HG03432 (cell line): ENCODE measurements at regions not wholly inside any gene's neighbourhood (a gene's known extent, or its start where the extent isn't known, plus 50 kb on each side); places are given as distances from the start of the nearest gene placed in this dataset.
"Not testable (repeated sequence)": the region's sequence is repeated elsewhere in the genome, so short reads cannot be mapped to it uniquely, and the experiment has no call there.

Experiments
- ATAC-seq: cut with Tn5 transposase; IDR thresholded peaks from one replicate; pipeline ENCODE4 v1.9.1; 2021; ENCODE audit warnings: mild to moderate bottlenecking, moderate library complexity; ENCODE audit not compliant: unreplicated experiment

DNA sequence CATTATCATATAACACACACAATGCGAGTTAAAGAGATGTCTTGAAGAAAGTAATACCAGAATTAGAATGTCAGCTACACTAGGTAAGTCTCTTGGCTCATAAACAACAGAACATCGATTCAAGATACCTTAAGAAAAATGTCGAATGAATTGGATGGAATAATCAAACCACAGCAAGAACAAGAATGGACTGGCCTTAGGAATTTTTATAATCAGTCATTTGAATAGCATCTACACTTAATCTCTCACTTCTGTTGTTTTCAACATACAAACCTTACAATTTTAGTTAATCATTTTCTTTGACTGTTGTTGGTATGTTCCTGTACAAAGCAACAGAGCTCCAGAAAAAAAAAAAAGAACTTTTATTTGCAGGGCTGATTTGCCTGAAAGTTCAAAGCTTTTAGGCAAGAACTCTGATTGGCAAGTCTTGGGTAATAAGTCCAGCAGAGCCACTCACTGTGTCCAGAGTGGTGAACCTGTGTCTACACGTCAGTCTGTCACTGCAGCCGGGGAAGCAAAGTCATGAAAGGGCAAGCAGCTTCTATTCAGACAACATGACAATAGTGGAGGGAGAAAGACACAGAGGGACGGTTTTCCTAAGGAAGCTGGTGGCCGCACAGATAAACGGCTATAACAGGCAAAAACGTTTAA lies 1026.1 kb upstream of the MIR17HG start:
- ATAC-seq, result no peak

DNA sequence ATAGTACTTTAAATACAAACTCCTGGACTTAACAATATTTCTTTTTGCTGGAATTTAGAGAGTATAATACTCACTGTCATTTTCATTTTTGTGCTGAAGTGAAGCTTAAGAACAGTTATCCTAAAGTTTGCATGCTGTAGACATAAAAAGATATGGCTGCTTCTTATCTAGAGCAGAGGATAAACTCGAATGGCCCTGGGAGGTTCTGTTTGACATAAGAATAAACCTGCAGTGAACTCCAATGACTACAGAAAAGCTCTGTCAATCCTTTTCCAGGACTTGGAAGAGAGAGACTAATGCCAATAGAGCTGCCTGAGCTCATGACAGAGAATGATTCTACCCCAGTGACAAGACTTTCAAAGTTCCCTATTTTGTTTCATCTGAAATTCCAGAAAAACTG lies 1017.8 kb upstream of the MIR17HG start:
- ATAC-seq, result no peak

- ATAC-seq, result no peak
Measured at GRCh38 chr13:90331974-90332373, 1015.5 kb upstream of the MIR17HG start.

DNA sequence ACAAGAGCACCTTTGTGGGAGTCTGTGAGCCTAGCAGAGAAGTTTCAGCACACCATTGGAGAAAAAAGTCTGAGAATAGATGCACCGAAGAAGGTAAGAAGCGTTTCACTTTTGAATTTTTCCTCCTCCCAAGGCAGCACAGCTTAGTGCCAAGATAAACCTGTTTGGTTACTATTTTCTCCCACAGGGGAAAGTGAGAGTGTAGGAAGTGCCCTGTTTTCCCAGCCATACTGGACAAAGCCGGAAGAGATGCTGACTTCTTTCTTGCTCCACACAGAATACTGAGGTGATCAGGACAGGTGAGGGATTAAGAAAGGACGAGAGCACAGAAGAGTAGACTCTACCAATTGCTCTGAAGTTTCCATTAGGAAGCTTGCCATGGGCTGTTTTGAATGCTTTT lies 1011.0 kb upstream of the MIR17HG start:
- no peak for ATAC-seq

GRCh38 chr13:90341348-90341747 lies 1006.1 kb upstream of the MIR17HG start:
- not testable (repeated sequence) for ATAC-seq

- ATAC-seq, result not testable (repeated sequence)
Measured at GRCh38 chr13:90348477-90349136, 998.9 kb upstream of the MIR17HG start.

DNA sequence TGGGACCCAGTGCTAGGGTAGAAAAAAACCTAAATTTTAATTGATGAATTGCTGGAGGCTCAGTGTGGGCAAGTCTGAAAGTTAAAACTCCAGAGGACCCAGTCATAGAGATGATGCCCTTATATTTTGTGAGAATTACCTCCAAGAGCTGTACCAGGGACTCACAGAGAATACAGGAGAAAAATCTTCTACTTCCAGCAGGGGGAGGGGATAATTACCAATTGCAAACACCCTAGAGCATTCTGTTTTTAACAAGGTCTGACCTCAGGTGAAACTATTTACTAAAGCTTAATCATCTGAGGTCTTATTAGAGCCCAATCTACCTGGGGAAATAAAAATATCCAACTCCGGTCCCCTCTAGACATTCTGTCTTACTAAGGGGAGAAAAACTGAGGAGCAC lies 994.7 kb upstream of the MIR17HG start:
- ATAC-seq, result no peak

GRCh38 chr13:90355162-90355751 lies 992.2 kb upstream of the MIR17HG start:
- no peak for ATAC-seq

GRCh38 chr13:90360785-90361184 lies 986.7 kb upstream of the MIR17HG start:
- no peak for ATAC-seq

- no peak for ATAC-seq
Measured at GRCh38 chr13:90362707-90363106, 984.8 kb upstream of the MIR17HG start.

DNA sequence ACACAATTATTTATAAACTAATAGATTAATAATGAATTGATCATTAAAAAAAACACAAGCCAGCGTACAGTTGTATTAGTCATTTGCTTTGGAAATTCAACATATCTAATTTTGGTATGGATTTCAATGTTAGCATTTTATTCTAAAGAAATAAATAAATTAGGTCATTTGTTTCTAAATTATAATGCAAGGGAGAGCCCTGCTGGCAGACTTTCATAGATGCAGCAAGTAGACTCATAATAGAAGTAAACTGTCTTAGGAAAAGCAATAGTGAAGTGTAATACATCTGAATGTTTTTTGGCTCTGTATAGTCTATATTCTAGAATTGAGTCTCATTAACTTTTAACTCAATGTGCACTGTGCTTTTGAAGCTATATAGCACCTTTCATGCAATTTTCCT lies 982.4 kb upstream of the MIR17HG start:
- ATAC-seq, result no peak

DNA sequence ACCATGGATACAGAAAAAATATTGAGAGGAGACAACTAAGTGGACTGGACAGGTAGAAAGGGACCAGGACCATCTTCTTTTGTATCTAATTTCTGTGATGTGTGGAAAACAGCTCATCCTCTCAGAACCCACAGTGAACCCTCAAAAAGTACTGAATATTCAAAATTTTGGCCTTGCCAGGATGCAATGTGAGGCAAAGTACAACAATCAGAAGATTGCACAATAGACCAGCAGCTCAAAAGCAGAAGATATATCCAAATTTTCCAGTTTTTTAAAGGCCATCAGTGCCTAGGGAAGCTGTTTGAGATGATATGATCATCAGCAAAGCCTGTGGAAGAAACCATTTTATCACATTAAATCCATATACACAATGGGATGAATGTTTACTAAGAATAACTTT lies 973.3 kb upstream of the MIR17HG start:
- ATAC-seq, result no peak

- ATAC-seq, result no peak
Measured at GRCh38 chr13:90375851-90376250, 971.6 kb upstream of the MIR17HG start.

- no peak for ATAC-seq
Measured at GRCh38 chr13:90382425-90382824, 965.1 kb upstream of the MIR17HG start.

- no peak for ATAC-seq
Measured at GRCh38 chr13:90385781-90386489, 961.6 kb upstream of the MIR17HG start.

DNA sequence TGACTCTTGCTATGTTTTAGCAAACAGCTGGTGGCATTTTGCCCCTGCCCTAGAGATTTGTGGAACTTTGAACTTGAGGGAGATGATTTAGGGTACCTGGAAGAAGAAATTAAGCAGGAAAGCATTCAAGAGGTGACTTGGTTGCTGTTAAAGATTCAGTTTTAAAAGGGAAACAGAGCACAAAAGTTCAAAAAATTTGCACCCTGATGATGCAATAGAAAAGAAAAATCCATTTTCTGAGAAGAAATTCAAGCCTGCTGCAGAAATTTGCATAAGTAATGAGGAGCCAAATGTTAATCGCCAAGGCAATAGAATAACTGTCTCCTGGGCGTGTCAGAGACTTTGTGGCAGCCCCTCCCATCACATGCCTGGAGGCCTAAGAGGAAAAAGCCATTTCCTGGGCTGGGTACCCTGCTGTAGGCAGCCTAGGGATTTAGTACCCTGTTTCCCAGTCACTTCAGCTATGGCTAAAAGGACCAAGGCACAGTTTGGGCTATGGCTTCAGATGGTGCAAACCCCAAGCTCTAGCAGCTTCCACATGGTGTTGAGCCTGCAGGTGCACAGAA lies 958.5 kb upstream of the MIR17HG start:
- no peak for ATAC-seq

DNA sequence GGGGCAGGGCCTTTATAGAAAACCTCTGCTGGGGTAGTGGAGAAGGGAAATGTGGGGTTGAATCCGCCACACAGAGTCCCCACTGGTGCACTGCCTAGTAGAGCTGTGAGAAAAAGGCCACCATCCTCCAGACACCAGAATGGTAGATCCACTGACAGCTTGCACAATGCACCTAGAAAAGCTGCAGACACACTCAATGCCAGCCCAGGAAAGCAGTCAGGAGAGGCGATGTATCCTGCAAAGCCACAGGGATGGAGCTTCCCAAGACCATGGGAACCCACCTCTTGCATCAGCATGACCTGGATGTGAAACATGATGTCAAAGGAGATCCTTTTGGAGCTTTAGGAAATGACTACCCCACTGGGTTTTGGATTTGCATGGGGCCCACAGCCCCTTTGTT lies 958.0 kb upstream of the MIR17HG start:
- no peak for ATAC-seq

- no peak for ATAC-seq
Measured at GRCh38 chr13:90393408-90393807, 954.1 kb upstream of the MIR17HG start.

DNA sequence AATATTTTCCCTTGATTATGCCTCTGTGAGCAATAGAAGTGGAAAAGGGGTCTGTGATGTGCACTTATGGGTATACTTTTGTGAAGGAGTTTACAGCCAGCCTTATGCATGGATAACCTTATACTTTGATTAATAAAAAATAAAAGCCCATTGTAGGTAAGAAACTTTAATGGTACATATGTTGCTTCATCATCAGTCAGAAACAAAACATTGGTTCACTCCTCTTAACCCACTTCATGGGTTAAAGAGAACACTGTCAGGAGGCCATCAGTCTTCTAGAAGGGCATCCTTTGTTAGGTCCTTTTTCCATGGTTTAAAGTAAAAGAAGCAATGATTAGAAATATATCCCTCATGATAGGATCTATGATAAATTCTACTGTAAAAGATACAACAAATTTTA lies 952.1 kb upstream of the MIR17HG start:
- no peak for ATAC-seq

DNA sequence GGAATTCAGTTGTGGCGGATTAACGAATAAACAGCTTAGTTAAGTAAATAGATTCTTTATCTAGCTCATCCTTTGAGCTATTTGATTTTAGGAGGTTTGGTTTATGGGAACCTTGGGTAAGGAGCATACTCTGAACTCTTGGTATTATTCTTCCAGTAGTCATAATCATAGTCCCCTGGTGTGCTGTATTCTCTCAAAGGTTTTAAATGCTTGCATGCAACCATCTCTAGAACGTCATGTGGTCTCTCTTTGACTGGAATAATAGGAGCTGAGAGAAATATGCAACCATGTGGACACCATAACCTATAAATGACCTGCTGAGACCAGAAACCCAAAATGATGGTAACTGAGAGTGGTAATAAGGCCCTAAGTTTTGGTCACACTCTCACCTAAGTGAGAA lies 951.6 kb upstream of the MIR17HG start:
- ATAC-seq, result no peak

DNA sequence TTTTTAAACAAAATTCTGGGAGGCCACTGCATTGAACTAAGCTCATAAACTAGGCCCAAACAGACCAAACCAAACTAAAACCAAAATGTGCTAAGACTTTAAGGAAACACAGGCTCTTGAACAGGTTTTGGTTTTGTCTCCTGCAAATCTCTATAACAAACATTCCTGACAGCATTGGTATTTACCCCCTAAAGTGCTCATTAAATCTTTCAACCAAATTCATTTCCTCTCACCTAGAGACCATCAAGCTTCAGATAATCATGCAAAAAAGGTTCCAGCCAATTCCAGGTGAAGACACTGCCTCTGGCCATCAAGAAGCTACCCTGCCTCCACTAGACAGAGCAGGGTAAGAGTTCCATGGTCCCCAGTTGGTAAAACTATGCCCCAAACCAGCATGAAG lies 951.2 kb upstream of the MIR17HG start:
- ATAC-seq, result no peak

GRCh38 chr13:90397503-90397902 lies 950.0 kb upstream of the MIR17HG start:
- no peak for ATAC-seq
